Activated naive CD4-positive, alpha-beta T cell treated with anti-CD3 and anti-CD28 coated beads for 36 hours (primary cell): ENCODE measurements at regions not wholly inside any gene's neighbourhood (a gene's known extent, or its start where the extent isn't known, plus 50 kb on each side); places are given as distances from the start of the nearest gene placed in this dataset.

Experiments used
- CTCF ChIA-PET: fragments of 350-600 bp; sonication (Branson Sonifier 250); formaldehyde crosslinking; loops from one replicate; lab custom pipeline; 2021; ENCODE audit warnings: antibody characterized with exemption; lab: Charles Lee
- DNase-seq: peaks from one replicate; pipeline ENCODE4 v3.0.0-alpha.2; 2020
- H3K27ac Mint-ChIP-seq: one replicate; pipeline ENCODE4 v1.8.0; 2021; ENCODE audit warnings: mild to moderate bottlenecking, mixed read lengths
- H3K27me3 Mint-ChIP-seq: one replicate; pipeline ENCODE4 v1.8.0; 2021; ENCODE audit warnings: low read depth, mixed read lengths
- H3K36me3 Mint-ChIP-seq: one replicate; pipeline ENCODE4 v1.8.0; 2021; ENCODE audit warnings: low read depth, mixed read lengths
- H3K4me1 Mint-ChIP-seq: one replicate; pipeline ENCODE4 v1.8.0; 2021; ENCODE audit warnings: low read depth, mixed read lengths
- H3K4me3 Mint-ChIP-seq: one replicate; pipeline ENCODE4 v1.8.0; 2021; ENCODE audit warnings: mild to moderate bottlenecking, moderate library complexity, mixed read lengths
- H3K9me3 Mint-ChIP-seq: one replicate; pipeline ENCODE4 v1.8.0; 2021; ENCODE audit warnings: mixed read lengths
- intact Hi-C: fragments of 100-400 bp; cut with micrococcal nuclease; formaldehyde crosslinking; loops from one replicate; pipeline ENCODE4 v1.15.1; 2023

DNA sequence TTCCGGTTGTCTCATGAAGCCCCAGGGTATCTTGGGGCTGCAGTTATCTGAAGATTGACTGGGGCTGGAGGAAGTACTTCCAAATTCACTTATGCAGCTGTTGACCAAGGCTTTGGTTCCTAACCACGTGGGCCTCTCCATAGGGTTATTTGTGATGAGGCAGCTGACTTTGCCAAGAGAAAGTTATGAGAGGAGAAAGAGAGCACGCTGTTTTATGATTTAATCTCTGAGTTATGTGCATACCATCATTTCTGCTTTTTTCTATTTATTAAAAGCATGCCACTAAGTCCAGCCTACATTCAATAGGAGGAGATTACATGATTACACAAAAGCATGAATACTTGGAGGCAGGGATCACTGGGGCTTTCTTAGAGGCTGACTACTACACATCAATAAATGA, 215.5 kb downstream of the NHLRC3 start:
- no peak for DNase-seq
- Mint-ChIP-seq H3K27me3 (peaks cover 4% of the 10 kb centered on the region), H3K36me3 (no peaks in the 10 kb centered on the region), H3K9me3 (no peaks in the 10 kb centered on the region), H3K4me3 (no peak overlapping the region), H3K27ac (no peak overlapping the region), H3K4me1 (peaks cover 2% of the 10 kb centered on the region)
- intact Hi-C loops = no loop called here
- CTCF ChIA-PET = no interaction called here

DNA sequence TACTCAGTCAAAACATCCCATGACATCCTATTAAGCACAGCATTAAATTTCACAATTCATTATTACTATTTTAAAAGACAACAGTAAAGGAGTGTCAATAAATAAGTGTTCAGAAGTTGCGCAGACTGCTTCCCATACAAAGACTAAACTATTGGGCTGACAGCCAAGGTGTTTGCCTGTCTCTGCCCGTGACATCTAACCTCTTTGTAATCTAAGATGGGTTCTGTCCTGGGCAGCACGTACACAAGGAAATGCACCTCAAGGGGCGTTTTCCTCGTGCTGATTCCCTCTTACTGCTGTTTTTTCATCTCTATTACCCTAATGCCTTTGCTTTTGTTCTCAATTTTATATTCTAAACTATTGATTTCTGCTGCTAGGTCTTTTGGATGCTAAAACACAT, 216.3 kb downstream of the NHLRC3 start:
- Mint-ChIP-seq H3K27ac (no peak overlapping the region), H3K36me3 (no peaks in the 10 kb centered on the region), H3K9me3 (no peaks in the 10 kb centered on the region), H3K4me3 (no peak overlapping the region), H3K4me1 (peaks cover 9% of the 10 kb centered on the region), H3K27me3 (peaks cover 4% of the 10 kb centered on the region)
- CTCF ChIA-PET = no interaction called here
- intact Hi-C loops = no loop called here
- no peak for DNase-seq

DNA sequence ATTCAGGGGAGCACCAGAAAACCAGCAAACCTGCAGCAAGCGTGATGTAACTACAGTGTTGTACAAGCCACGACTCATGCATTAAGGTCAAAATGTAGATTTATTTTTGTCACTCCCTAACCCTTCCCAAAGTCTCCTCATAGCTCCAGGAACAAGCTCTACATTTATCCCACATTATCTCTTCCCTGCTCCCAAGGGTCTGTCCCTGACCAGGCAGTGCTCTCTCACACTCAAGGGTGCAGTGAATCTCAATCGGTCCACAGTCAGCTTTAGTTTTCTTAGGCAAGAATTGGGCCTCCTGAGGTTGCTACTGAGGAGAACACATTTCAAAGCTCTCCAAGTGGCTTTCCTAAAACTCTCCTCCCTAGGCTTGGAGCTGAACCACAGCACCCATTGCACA, 219.4 kb downstream of the NHLRC3 start:
- Mint-ChIP-seq H3K27me3 (peaks cover 6% of the 10 kb centered on the region), H3K9me3 (no peaks in the 10 kb centered on the region), H3K27ac (no peak overlapping the region), H3K36me3 (no peaks in the 10 kb centered on the region), H3K4me3 (no peak overlapping the region), H3K4me1 (peaks cover 14% of the 10 kb centered on the region)
- no peak for DNase-seq
- intact Hi-C loops = no loop called here
- CTCF ChIA-PET = interaction anchor here (0.8 kb wide), 1 partner anchor 207 kb away, joined by 3 read pairs; no protein-coding TSS in a partner anchor

DNA sequence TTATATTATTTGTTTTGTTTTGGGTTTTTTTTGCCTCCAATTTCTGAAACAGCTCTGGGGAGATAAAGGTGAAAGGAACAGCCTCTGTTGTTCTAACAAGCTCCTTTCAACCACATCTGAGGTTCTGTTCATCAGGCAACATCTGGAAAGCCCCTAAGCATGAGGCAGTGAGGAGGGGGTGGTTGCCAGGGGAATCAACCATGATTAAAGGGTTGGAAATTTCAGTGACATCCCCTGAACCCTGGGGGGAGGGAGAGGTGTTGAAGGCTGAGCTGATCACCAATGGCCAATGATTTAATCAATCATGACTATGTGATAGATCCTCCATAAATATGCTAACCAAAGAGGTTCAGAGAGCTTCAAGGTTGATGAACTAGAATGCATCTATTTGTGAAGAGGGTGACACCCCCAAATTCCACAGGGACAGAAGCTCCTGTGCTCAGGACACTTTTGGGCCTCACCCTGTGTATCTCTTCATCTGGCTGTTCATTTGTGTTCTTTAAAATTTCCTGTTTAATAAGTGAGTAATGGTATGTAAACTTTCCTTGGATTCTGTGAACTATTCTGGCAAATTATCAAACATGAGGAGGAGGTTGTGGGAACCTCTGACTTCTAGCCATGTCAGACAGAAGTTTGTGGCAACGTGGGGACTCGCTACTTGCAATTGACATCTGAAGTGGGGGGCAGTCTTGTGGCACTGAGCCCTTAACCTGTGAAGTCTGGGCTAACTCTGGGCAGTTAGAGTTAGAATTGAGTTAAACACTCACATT, 221.3 kb downstream of the NHLRC3 start:
- H3K9me3 Mint-ChIP-seq = no peaks in the 10 kb centered on the region

GRCh38 chr13:39263033-39263432, 224.8 kb downstream of the NHLRC3 start:
- H3K27me3 Mint-ChIP-seq = peaks cover 6% of the 10 kb centered on the region
- CTCF ChIA-PET = interaction anchor here (0.7 to 3.3 kb wide), 3 partner anchors 38 to 215 kb away, joined by 3 to 21 read pairs (median 8); no protein-coding TSS in a partner anchor
- H3K9me3 Mint-ChIP-seq = no peaks in the 10 kb centered on the region
- H3K27ac Mint-ChIP-seq = no peak overlapping the region
- H3K4me3 Mint-ChIP-seq = no peak overlapping the region
- peaks cover 14% of the 10 kb centered on the region for H3K4me1 Mint-ChIP-seq
- intact Hi-C loops = loop anchor here (1.0 to 5.0 kb wide), 6 partner anchors 118 to 414 kb away; partner anchors contain the start of genes LHFPL6, NHLRC3 and PROSER1
- peak; percentile 68 for DNase-seq
- no peaks in the 10 kb centered on the region for H3K36me3 Mint-ChIP-seq

More for the DNA sequence above, 221.3 kb downstream of the NHLRC3 start:
- no peak overlapping the region for H3K4me3 Mint-ChIP-seq
- no peaks in the 10 kb centered on the region for H3K36me3 Mint-ChIP-seq
- H3K27ac Mint-ChIP-seq = no peak overlapping the region
- peak; percentile 66 for DNase-seq
- peaks cover 4% of the 10 kb centered on the region for H3K27me3 Mint-ChIP-seq
- CTCF ChIA-PET = interaction anchor here (0.9 to 1.2 kb wide), 5 partner anchors 115 to 222 kb away, joined by 3 to 6 read pairs (median 3); no protein-coding TSS in a partner anchor
- peaks cover 14% of the 10 kb centered on the region for H3K4me1 Mint-ChIP-seq
- intact Hi-C loops = loop anchor here (1.0 to 5.0 kb wide), 5 partner anchors 62 to 418 kb away; partner anchors contain the start of genes NHLRC3 and PROSER1

DNA sequence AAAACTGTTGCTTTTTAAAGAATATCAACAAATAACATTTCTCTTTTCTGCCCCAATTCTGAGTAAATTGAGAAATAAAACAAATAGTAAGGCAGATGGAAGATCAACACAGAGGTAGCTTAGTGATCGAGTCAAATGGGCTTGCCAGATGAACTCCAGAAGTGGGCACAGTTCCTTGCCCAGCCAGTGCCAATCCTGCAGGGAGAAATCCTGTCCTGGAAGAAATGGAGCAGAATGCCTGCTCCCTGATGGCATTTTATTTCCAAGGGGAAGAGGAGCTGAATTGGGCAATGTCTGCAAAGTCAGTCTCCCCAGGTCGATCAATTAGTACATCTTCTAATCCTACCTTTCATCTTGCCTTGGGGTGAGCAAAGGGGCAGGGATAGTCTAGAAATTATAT, 225.3 kb downstream of the NHLRC3 start:
- no peak overlapping the region for H3K4me3 Mint-ChIP-seq
- H3K4me1 Mint-ChIP-seq = peaks cover 14% of the 10 kb centered on the region
- H3K27me3 Mint-ChIP-seq = peaks cover 6% of the 10 kb centered on the region
- intact Hi-C loops = loop anchor here (1.0 to 5.0 kb wide), 6 partner anchors 118 to 414 kb away; partner anchors contain the start of genes LHFPL6, NHLRC3 and PROSER1
- no peaks in the 10 kb centered on the region for H3K36me3 Mint-ChIP-seq
- CTCF ChIA-PET = interaction anchor here (0.7 to 3.3 kb wide), 5 partner anchors 11 to 212 kb away, joined by 3 to 21 read pairs (median 4); no protein-coding TSS in a partner anchor
- no peak for DNase-seq
- H3K9me3 Mint-ChIP-seq = no peaks in the 10 kb centered on the region
- no peak overlapping the region for H3K27ac Mint-ChIP-seq

GRCh38 chr13:39266426-39266825, 228.2 kb downstream of the NHLRC3 start:
- intact Hi-C loops = no loop called here
- CTCF ChIA-PET = interaction anchor here (1.0 kb wide), 1 partner anchor 121 kb away, joined by 3 read pairs; no protein-coding TSS in a partner anchor
- Mint-ChIP-seq H3K36me3 (no peaks in the 10 kb centered on the region), H3K9me3 (no peaks in the 10 kb centered on the region), H3K4me1 (no peaks in the 10 kb centered on the region), H3K27ac (no peak overlapping the region), H3K4me3 (no peak overlapping the region), H3K27me3 (peaks cover 15% of the 10 kb centered on the region)
- no peak for DNase-seq

DNA sequence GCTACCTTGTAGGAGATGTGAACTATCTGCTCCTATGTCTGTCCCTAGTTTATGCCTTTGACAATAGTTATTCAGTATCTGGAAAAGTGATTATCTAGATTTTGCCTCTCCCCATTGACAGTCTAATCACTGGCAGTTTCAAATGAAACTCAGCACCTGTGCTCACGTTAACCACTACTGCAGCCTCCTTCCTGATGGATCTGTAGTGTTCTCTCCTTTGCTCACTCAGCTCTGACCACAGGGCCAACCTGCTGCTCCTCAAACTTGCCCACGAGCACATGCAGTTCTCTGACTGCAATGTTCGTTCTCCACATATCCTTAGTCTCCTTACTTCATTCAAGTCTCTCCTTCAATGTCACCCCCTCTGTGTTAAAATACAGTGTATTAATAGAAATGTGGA, 230.1 kb downstream of the NHLRC3 start:
- Mint-ChIP-seq H3K27me3 (peaks cover 21% of the 10 kb centered on the region), H3K9me3 (no peaks in the 10 kb centered on the region), H3K36me3 (no peaks in the 10 kb centered on the region), H3K4me1 (no peaks in the 10 kb centered on the region), H3K27ac (no peak overlapping the region), H3K4me3 (no peak overlapping the region)
- no peak for DNase-seq
- intact Hi-C loops = no loop called here
- CTCF ChIA-PET = interaction anchor here (1.9 kb wide), 1 partner anchor 16 kb away, joined by 4 read pairs; no protein-coding TSS in a partner anchor

DNA sequence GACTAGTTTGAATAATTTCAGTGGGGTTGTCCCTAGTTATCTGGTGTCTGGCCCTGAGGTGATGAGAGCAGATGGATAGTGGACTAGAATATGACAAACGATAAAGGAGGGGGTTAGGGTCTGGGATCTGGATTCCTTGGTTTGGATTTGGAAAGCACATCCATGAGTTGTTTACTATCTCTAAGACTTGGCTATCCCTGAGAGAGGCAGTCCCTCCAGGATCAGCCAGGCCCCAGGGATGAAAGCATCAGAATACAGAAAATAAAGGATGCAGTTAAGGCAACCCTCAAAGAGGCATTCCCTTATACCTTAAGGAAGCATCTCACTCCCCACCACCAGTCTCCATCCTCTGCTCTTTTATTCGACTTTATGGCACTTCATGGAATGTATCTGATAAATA, 230.7 kb downstream of the NHLRC3 start:
- Mint-ChIP-seq H3K9me3 (no peaks in the 10 kb centered on the region), H3K27ac (no peak overlapping the region), H3K4me1 (no peaks in the 10 kb centered on the region), H3K27me3 (peaks cover 21% of the 10 kb centered on the region), H3K4me3 (no peak overlapping the region), H3K36me3 (no peaks in the 10 kb centered on the region)
- intact Hi-C loops = no loop called here
- DNase-seq = no peak
- CTCF ChIA-PET = interaction anchor here (1.9 kb wide), 1 partner anchor 16 kb away, joined by 4 read pairs; no protein-coding TSS in a partner anchor

- Mint-ChIP-seq H3K4me1 (no peaks in the 10 kb centered on the region), H3K27me3 (peaks cover 21% of the 10 kb centered on the region), H3K9me3 (no peaks in the 10 kb centered on the region), H3K4me3 (no peak overlapping the region), H3K36me3 (no peaks in the 10 kb centered on the region), H3K27ac (no peak overlapping the region)
- intact Hi-C loops = no loop called here
- CTCF ChIA-PET = no interaction called here
- no peak for DNase-seq
Measured at GRCh38 chr13:39269411-39269810, 231.2 kb downstream of the NHLRC3 start.

DNA sequence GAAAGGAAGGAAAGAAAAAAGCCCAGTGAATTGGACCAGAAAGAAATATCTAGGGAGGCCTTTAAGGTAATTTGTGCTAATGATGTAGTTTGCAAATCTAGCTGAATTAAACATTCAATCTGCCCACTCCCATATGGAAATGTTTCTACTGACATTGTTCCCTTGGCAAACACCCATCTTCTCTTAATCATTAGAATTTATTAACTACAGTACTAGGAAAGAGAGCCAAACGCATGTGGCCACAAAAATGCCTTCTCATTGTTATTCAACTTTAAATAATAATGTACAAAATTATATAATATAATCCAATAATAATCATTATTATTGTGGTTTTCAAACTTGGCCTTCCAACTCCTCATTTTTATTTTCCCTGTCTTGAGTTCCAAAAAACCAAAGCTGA, 234.7 kb downstream of the NHLRC3 start:
- Mint-ChIP-seq H3K4me1 (no peaks in the 10 kb centered on the region), H3K9me3 (no peaks in the 10 kb centered on the region), H3K27me3 (peaks cover 25% of the 10 kb centered on the region), H3K27ac (no peak overlapping the region), H3K36me3 (no peaks in the 10 kb centered on the region), H3K4me3 (no peak overlapping the region)
- no peak for DNase-seq
- intact Hi-C loops = no loop called here
- CTCF ChIA-PET = interaction anchor here (2.2 kb wide), 1 partner anchor 222 kb away, joined by 6 read pairs; no protein-coding TSS in a partner anchor

DNA sequence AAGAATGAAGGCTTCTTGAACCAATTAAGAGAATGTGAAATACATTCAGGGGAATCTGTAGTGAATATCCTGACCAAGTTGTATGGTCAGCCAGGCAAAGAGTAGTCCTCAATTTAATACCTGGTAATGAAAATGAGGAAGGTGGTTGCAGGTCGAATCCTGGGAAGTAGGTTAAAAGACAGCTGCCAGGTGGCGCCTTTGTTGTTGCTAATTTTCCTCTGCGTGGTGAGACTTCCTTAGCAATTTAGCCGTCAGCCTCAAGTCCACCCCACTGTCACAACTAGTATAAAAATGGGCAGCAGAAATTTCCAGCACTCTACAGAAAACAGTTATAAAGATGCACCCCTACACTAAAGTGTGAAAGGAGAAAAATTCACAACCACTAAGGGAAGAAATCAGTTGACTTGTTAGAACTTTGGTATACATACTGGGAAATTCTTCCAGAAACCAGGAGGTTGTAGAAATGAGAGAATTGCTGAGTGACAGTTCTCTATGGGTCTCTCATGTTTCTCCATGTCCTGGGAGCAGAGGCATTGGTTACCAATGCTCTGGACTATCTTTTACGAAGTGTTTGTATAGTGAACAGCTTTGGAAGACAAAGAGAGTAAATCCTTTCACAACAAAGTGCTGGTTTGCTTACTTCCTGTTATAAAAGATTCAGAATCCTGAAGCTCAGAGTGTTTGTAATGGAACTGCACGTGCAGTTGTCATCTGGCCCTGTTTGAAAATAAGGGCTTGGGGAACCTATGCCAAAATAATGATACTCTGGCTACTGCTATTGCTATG, 235.9 kb downstream of the NHLRC3 start:
- H3K4me3 Mint-ChIP-seq = no peak overlapping the region
- intact Hi-C loops = loop anchor here (1.0 kb wide), 1 partner anchor 338 kb away; no protein-coding TSS in a partner anchor
- DNase-seq = peak; percentile 17
- no peaks in the 10 kb centered on the region for H3K36me3 Mint-ChIP-seq
- H3K9me3 Mint-ChIP-seq = no peaks in the 10 kb centered on the region
- peaks cover 23% of the 10 kb centered on the region for H3K27me3 Mint-ChIP-seq
- H3K27ac Mint-ChIP-seq = no peak overlapping the region
- CTCF ChIA-PET = interaction anchor here (0.9 to 2.2 kb wide), 3 partner anchors 73 to 338 kb away, joined by 3 to 6 read pairs (median 3); no protein-coding TSS in a partner anchor
- H3K4me1 Mint-ChIP-seq = no peaks in the 10 kb centered on the region
